ENCODE measurements at regions not wholly inside any gene's neighbourhood (a gene's known extent, or its start where the extent isn't known, plus 50 kb on each side); places are given as distances from the start of the nearest gene placed in this dataset.

DNA sequence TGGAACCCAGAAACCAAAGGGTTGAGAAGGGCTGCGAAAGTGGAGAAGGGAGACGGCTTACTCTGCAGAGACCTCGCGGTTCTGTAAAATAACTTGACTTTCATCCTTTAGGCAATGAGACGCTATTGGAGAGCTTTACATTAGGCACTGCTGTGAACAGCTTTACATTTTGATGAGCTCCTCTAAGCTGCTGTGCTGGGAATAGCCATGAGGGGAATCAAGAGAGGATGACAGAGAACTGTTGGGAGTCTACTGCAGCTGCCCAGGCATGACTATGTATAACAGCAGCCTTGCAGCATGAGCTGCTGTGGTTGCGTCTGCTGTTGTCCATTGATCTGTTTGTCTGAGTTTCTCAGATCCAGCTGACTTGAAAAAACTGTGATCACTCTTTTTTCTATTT is 310.8 kb upstream of the MAP2 start:
- Histone ChIP-seq H3K79me2 (no peaks in the 10 kb centered on the region), H3K4me3 (ENCODE audit: low read depth, low read length) (no peak overlapping the region), H3K9ac (no peak overlapping the region), H3K9me3 (ENCODE audit: control insufficient read depth, low read length) (no peaks in the 10 kb centered on the region), H2AFZ (no peak overlapping the region), H3K36me3 (ENCODE audit: control insufficient read depth, insufficient read depth, low read length) (no peaks in the 10 kb centered on the region), H3K27me3 (ENCODE audit: control insufficient read depth, insufficient read depth, low read length) (no peaks in the 10 kb centered on the region), H3K27ac (no peak overlapping the region), H3K4me2 (ENCODE audit: low read length) (no peak overlapping the region), H3K4me1 (no peaks in the 10 kb centered on the region)
- TF ChIP-seq, protein P1, sequence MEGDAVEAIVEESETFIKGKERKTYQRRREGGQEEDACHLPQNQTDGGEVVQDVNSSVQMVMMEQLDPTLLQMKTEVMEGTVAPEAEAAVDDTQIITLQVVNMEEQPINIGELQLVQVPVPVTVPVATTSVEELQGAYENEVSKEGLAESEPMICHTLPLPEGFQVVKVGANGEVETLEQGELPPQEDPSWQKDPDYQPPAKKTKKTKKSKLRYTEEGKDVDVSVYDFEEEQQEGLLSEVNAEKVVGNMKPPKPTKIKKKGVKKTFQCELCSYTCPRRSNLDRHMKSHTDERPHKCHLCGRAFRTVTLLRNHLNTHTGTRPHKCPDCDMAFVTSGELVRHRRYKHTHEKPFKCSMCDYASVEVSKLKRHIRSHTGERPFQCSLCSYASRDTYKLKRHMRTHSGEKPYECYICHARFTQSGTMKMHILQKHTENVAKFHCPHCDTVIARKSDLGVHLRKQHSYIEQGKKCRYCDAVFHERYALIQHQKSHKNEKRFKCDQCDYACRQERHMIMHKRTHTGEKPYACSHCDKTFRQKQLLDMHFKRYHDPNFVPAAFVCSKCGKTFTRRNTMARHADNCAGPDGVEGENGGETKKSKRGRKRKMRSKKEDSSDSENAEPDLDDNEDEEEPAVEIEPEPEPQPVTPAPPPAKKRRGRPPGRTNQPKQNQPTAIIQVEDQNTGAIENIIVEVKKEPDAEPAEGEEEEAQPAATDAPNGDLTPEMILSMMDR (IDR thresholded peaks at IDR 0.05), result no peak

DNA sequence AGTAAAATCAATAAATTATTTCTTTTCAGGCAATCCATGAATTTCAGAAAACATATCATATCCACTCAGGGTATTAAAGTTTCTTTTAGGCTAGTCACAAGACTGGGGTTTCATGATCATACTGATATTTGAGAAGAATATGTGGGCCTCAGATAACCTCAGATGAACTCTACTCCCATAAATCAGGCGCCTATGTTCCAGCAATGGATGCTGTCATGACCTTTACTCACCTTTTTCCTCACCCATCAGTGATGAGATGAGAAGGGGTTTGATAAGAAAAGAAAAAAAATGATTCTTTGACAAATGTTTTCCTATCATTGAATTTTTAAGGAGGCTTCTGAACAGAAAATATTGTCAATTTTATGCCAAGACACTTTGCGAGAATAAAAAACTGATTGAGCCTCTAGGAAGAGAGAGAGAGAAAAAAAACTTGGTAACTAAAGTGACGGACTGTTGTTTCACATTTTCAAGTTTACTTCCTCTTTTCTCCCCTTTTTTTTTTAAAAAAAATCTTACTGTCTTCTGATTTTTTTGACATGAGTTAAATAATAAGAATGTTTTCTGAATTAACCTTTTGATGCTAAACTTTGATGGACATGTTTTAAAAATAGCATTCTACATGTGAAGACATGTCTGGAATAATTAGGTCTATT is 309.1 kb upstream of the MAP2 start:
- TF ChIP-seq, protein P1 (IDR thresholded peaks at IDR 0.05), result no peak

DNA sequence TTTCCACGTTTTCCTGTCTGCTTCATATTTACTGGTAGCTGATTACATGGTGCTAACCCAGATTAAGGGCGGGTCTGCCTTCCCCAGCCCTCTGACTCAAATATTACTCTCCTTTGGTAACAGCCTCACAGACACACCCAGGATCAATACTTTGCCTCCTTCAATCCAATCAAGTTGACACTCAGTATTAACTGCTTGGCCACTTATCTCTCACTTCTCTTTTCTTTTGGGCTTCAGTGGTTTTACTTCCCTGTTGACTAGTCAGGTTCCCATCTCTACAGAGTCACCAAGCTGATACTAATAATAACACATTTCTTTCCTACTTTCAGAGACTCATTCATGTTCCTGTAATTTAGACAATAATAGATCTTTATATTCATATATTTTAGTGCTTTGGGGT is 302.2 kb upstream of the MAP2 start:
- H3K36me3 ChIP-seq (ENCODE audit: control insufficient read depth, insufficient read depth, low read length), result no peaks in the 10 kb centered on the region
- H3K9ac ChIP-seq, result no peak overlapping the region
- TF ChIP-seq, protein P1 (IDR thresholded peaks at IDR 0.05), result no peak

More for the DNA sequence above, 309.1 kb upstream of the MAP2 start:
- H2AFZ ChIP-seq, result no peak overlapping the region
- H3K9me3 ChIP-seq (ENCODE audit: control insufficient read depth, low read length), result no peaks in the 10 kb centered on the region
- H3K27ac ChIP-seq, result no peak overlapping the region
- no peak overlapping the region for H3K9ac ChIP-seq
- H3K79me2 ChIP-seq, result no peaks in the 10 kb centered on the region
- no peaks in the 10 kb centered on the region for H3K36me3 ChIP-seq (ENCODE audit: control insufficient read depth, insufficient read depth, low read length)
- no peaks in the 10 kb centered on the region for H3K27me3 ChIP-seq (ENCODE audit: control insufficient read depth, insufficient read depth, low read length)
- no peak overlapping the region for H3K4me3 ChIP-seq (ENCODE audit: low read depth, low read length)
- no peaks in the 10 kb centered on the region for H3K4me1 ChIP-seq
- H3K4me2 ChIP-seq (ENCODE audit: low read length), result no peak overlapping the region

DNA sequence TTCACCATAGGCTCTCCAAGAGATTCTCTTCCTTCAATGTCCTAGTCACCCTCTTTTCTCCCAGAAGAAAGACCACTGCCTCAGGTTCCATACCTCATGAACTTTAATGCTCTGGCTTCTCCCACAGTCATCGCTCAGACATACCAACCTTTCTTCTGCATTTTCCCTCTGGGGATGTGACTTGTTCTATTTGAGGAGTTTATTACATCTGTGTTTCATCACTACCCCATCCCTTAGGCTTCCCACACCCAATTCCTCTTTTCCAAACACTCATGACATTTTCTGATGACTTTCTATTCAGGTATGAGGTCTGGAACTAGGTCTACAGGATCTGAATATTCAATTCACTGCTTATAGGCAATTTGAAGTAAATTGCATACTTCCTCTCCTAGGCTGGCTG is 298.6 kb upstream of the MAP2 start:
- Histone ChIP-seq H3K9me3 (ENCODE audit: control insufficient read depth, low read length) (no peaks in the 10 kb centered on the region), H3K4me1 (no peaks in the 10 kb centered on the region), H2AFZ (no peak overlapping the region), H3K27ac (no peak overlapping the region), H3K79me2 (no peaks in the 10 kb centered on the region), H3K4me2 (ENCODE audit: low read length) (no peak overlapping the region), H3K4me3 (ENCODE audit: low read depth, low read length) (no peak overlapping the region), H3K36me3 (ENCODE audit: control insufficient read depth, insufficient read depth, low read length) (no peaks in the 10 kb centered on the region), H3K27me3 (ENCODE audit: control insufficient read depth, insufficient read depth, low read length) (no peaks in the 10 kb centered on the region), H3K9ac (no peak overlapping the region)
- TF ChIP-seq, protein P1 (IDR thresholded peaks at IDR 0.05), result no peak

More for the DNA sequence above, 302.2 kb upstream of the MAP2 start:
- no peak overlapping the region for H3K4me3 ChIP-seq (ENCODE audit: low read depth, low read length)
- H3K27me3 ChIP-seq (ENCODE audit: control insufficient read depth, insufficient read depth, low read length), result no peaks in the 10 kb centered on the region
- H3K4me1 ChIP-seq, result no peaks in the 10 kb centered on the region
- no peak overlapping the region for H3K4me2 ChIP-seq (ENCODE audit: low read length)
- no peak overlapping the region for H3K27ac ChIP-seq
- H3K9me3 ChIP-seq (ENCODE audit: control insufficient read depth, low read length), result no peaks in the 10 kb centered on the region
- no peaks in the 10 kb centered on the region for H3K79me2 ChIP-seq
- no peak overlapping the region for H2AFZ ChIP-seq

DNA sequence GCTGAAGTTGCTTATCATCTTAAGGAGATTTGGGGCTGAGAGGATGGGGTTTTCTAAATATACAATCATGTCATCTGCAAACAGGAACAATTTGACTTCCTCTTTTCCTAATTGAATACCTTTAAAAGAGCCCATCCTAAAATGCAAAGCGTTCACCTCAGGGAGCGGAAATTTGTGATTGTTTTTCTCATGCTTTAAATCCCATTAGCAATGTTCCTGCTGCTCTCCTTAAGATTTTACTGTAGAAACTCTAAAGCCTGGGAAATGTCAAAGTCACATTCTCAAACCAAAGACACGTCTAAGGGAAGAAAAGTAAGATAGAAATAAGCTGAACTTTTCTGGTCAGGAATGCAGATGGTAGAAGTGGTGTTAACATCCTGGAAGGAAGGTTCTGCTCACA is 285.8 kb upstream of the MAP2 start:
- no peak overlapping the region for H3K4me3 ChIP-seq (ENCODE audit: low read depth, low read length)
- H3K4me2 ChIP-seq (ENCODE audit: low read length), result no peak overlapping the region
- no peaks in the 10 kb centered on the region for H3K4me1 ChIP-seq
- no peak overlapping the region for H3K9ac ChIP-seq
- H3K36me3 ChIP-seq (ENCODE audit: control insufficient read depth, insufficient read depth, low read length), result no peaks in the 10 kb centered on the region
- TF ChIP-seq, protein P1 (IDR thresholded peaks at IDR 0.05), result no peak
- no peak overlapping the region for H2AFZ ChIP-seq
- H3K27ac ChIP-seq, result no peak overlapping the region
- no peaks in the 10 kb centered on the region for H3K9me3 ChIP-seq (ENCODE audit: control insufficient read depth, low read length)
- H3K27me3 ChIP-seq (ENCODE audit: control insufficient read depth, insufficient read depth, low read length), result no peaks in the 10 kb centered on the region
- H3K79me2 ChIP-seq, result no peaks in the 10 kb centered on the region
